ENCODE measurements at regions not wholly inside any gene's neighbourhood (a gene's known extent, or its start where the extent isn't known, plus 50 kb on each side); places are given as distances from the start of the nearest gene placed in this dataset.
"Not testable (repeated sequence)": the region's sequence is repeated elsewhere in the genome, so short reads cannot be mapped to it uniquely, and the experiment has no call there.

GRCh38 chr2:34244195-34244594, 645.1 kb upstream of the FAM98A start:
- DNase-seq, result no peak

DNA sequence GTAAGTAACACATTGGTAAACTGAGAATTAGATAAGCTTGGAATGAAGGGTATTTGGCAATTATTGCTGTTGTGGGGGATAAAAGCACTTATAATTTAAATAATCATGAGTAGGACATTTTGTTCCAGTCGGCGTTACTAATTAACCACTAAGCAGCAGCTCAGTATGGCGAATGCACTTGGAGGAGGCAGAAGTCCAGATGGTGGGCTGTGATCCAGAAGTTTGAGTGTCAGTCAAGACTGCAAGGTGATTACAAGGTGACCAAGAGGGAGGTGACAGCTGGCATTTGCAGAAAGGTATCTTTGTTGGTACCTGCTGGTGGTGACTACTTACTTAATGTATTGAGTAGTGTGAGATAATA, 643.6 kb upstream of the FAM98A start:
- no peak for DNase-seq

DNA sequence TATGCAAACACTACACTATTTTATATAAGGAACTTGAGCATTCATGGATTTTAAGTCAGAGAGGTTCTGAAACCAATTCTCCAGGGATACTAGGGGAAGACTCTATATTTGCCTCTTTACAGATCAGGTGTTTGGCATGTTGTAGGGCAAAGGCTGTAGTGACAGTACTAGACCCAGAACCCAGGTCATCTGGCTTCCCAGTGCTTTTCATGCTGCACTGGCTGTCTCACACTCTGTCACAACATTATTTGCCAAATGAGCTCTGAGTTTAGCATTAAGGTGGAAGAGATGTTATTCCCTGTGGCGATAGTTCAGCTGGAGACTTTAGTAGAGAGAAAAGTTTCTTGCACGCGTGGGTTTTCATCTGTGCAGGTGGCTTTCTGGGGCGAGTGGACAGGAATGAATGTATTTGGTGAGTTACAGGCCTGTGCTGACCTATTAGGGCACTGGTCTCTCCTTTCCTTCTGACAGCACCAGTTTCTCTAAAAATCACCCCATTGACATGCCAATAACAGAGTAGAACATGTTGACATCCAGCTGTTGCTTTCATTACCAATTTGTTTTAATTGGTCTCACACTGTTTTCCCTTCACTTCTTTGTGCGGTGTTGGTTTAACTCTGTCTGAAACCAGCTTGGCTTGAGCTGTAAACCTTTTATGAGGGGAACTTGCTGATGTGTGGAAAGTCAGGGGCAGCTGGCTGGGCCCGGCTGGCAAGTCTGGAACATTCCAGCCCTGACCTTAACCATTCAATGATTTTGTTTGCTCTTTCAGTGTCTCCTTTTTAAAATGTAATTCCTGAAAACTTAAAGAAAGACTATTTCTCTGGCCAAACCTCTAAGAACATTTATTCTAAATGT, 643.0 kb upstream of the FAM98A start:
- DNase-seq, result no peak

- no peak for DNase-seq
Measured at GRCh38 chr2:34239511-34239910, 640.4 kb upstream of the FAM98A start.

DNA sequence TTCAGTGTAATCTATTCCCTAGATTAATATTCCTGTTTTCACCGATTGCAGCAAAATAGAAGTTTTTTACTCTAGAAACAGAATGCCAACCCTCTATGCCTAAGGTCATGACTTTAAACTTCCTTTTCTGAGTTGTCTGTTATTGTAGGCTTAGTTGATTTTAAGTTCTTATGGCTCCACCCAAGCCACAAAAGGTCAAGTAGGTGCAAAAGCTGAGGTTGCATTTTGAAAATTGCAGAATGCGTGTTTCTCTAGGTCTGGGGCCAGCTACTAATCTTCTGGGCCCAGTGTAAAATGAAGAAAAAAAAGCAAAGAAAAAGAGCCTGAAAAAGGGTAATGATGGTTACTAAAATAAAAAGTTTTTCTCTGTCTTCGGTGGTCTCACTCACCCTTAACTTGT, 635.7 kb upstream of the FAM98A start:
- DNase-seq, result no peak

DNA sequence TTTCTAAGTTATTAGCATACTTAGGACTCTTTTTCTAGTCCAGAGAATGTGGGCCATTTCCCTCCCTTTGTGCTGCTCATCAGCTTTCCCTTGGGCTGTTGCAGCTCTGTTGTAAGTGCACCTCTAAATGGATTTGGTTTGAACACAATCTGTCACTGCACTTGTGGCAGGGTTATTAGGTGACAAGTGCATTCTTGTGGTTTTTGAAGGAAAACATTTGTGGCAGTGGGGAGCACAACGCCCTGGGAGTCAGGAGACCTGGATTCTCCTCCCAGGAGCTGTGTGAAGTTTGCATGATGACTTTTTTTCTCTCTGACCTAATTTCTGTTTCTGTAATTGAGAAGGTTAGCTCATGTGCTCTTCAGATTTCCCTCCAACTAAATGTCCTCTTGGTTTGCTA, 630.9 kb upstream of the FAM98A start:
- no peak for DNase-seq

DNA sequence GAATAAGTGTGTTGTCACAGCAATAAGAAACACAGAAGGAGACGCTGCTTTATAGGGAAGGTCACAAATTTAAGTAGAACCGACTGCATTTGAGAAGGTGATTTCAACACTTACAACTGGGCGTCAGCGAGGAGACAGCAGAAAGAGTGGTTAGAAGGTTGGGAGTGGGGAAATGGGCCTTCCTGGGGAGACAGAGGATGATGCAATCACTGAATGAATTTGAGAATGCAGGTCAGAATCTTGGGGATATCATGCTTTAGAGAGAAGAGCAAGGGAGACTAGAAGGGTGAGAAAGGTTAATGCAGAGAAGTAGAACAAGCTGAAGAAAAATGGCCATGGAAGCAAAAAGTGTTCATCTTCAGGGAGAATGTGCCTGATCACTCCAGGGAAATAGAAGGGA, 616.1 kb upstream of the FAM98A start:
- no peak for DNase-seq

DNA sequence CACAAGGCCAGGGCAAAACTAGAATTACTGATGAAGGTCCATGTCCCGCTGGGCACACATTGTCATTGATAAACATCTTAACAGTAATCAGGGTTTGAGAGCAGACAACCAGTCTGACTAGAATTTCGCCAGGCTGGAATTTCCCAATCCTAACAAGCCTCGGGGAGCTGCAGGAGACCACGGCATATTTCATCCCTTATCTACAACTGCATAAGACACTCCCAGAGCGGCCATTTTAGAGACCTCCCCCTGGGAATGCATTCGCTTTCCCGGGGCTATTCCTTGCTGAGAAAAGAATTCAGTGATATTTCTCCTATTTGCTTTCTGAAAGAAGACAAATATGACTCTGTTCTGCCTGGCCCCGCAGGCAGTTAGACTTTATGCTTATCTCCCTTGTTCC, 611.3 kb upstream of the FAM98A start:
- not testable (repeated sequence) for DNase-seq

- DNase-seq, result no peak
Measured at GRCh38 chr2:34204560-34204959, 605.5 kb upstream of the FAM98A start.

DNA sequence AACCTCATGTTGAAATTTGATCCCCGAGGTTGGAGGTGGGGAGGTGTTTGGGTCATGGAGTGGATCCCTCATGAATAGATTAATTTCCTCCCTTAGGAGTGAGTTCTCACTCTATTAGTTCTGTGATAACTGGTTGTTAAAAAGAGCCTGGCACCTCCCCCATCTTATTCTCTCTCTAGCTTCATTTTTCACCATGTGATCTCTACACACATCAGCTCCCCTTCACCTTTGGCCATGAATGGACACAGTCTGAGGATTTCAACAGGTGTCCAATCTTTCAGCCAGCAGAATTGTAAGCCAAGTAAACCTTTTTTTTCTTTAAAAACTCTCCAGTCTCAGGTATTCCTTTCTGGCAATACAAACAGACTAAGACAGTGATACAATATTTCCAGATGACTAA, 602.0 kb upstream of the FAM98A start:
- no peak for DNase-seq

DNA sequence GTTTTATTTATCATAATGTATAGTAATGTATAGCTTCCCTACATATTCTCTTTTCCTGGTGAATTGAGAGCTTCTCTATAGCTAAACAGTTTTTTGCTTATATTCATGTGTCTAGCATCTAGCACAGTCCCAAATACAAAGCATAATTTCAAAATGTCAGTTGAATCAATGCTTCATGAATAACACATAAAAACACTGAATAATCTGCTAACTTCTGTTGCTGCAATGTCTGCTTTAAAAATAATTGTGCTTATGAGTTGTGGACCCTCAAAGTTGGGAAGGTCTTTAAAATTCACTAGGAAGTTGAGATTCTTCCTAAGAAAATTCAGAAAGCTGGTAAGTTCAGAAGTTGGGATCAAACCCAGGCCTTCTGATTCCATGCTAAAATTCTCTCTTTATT, 600.9 kb upstream of the FAM98A start:
- no peak for DNase-seq

- no peak for DNase-seq
Measured at GRCh38 chr2:34193164-34193563, 594.1 kb upstream of the FAM98A start.

- DNase-seq, result no peak
Measured at GRCh38 chr2:34188464-34189303, 589.6 kb upstream of the FAM98A start.

DNA sequence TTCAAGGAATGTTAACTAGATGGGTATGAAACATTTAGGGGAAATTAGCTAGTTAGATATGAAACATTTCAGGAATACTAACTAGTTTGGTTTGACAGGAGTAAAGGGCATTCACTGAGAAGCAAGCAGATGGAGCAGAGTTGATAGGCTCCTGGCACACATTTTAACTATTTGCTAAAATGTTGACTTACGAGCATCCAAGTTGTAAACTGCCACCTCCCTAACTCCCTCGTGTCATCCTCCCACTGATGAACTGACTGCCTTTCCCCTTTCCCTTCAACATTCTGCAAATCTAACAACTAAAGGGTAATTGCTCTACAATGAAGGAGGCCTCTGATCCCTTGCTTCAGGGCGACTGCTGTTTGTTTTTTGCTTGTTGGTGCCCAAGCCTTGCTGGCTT, 580.4 kb upstream of the FAM98A start:
- DNase-seq, result no peak

DNA sequence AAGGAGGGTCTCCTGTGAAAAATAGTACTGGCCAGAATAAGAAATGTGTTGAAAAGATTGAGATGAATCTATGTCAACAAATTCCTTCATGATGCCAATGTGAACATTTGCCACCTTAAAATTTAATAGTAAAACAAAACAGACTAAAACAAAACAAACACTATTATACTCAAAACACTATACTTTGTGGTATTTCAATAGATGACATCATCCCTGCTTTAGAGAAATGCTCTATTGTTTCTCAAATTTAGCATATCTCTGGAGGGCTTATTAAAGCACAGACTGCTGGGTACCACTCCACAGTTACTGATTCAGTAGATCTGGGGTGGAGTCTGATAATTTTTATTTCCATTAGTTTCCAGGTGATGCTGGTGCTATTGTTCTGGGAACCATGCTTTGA, 579.4 kb upstream of the FAM98A start:
- DNase-seq, result no peak

DNA sequence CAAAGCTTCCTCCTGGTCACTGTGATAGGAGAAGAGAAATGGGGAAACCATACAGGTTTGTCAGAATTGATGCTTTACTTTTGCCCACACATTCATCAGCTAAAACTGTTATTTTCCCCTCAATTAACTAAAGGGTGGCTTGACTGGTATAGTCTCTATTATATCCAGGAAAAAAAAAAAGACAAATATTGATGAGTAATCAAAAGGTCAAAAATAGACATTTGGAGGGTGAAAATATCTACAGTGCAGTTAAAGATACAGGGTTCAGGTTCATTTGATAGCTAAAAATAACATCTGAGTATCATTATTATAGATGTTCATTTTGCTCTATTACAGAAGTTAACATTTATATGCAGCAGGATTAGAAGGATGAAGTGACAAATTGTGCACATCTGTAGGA, 577.6 kb upstream of the FAM98A start:
- no peak for DNase-seq

DNA sequence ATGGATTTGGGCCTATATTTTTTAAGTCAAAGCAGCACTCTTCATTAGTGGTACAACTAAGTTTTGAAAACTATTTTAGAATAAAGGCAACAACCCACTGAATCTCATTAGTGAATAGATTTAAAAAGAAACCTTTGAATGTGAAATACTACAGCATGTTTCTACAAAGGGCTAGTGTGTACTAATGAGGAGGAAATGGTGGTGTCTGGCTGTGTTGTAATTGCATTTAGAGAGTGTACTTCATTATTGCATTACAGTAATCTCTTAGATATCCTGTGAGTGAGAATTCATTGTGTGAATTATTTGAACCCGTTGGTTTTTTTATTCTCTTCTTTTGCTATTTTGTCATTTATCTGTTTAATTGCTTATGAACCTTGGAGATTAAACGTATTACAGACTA, 575.4 kb upstream of the FAM98A start:
- DNase-seq, result no peak

DNA sequence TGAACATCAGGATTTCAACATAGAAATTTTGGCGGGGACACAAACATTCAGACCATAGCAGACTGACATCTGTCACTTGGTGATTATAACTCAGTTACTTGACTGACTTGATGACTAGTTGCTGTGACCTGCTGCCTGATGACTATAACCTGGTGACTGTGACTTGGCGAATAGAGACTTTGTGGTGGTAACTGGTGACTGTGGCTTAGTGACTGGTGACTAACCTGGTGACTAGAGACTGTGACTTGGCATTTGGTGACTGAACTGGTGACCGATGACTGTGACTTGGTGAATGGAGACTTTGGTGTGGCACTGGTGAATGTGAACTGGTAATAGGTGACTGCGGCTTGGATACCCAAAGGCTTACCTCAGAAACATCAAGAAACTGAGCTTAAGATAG, 563.1 kb upstream of the FAM98A start:
- no peak for DNase-seq

DNA sequence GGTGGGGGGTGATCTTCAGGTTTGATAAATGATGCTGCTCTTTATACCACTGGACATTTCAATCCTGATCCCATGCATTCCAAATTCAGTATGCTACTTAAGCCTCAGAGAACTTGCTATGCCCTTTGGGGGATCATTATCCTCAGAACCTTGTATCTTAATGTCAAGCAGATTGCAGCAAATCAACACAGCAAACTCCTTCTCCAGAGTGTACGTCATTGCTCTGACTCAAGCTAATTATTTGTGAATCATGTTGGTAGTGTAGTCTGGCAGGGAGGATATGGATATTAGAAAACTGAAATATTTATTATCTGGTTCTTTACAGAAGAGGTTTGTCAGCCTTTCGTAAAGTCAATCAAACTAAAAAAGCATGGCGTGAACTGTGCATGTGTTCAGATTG, 562.5 kb upstream of the FAM98A start:
- DNase-seq, result no peak

DNA sequence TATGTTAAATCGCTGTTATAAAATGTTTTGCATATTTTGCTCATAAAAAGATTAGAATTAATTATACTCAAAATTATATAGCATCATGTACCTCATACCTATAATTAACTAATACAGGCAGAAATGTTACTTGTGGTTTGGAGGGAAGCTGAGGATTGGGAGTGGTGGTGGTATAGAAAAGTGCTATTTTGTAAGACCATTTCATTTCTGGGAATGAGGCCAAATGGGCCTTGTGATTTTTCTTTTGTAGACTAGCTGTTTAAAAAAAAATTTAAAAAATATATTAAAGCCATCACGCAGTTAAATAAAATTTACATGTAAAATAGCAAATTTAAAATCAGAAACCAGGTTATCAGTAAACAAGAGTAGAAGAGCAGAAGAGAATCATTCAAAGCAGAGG, 560.8 kb upstream of the FAM98A start:
- no peak for DNase-seq

GRCh38 chr2:34153484-34153883, 554.4 kb upstream of the FAM98A start:
- DNase-seq, result no peak

GRCh38 chr2:34147780-34148179, 548.7 kb upstream of the FAM98A start:
- DNase-seq, result no peak

GRCh38 chr2:34143149-34143548, 544.0 kb upstream of the FAM98A start:
- no peak for DNase-seq

DNA sequence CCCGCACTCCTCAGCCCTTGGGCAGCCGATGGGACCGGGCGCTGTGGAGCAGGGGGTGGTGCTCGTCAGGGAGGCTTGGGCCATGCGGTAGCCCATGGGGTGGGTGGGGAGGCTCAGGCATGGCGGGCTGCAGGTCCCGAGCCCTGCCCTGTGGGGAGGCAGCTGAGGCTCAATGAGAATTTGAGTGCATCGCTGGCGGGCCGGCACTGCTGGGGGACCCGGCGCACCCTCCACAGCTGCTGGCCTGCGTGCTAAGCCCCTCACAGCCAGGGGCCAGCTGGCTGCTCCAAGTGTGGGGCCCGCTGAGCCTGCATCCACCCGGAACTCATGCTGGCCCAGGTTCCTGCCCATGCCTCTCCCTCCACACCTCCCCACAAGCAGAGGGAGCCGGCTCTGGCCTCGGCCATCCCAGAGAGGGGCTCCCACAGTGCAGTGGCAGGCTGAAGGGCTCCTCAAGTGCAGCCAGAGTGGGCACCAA, 543.5 kb upstream of the FAM98A start:
- not testable (repeated sequence) for DNase-seq

Data from effector CD4-positive, alpha-beta T cell (primary cell).